ENCODE measurements at regions not wholly inside any gene's neighbourhood (a gene's known extent, or its start where the extent isn't known, plus 50 kb on each side); places are given as distances from the start of the nearest gene placed in this dataset.

DNA sequence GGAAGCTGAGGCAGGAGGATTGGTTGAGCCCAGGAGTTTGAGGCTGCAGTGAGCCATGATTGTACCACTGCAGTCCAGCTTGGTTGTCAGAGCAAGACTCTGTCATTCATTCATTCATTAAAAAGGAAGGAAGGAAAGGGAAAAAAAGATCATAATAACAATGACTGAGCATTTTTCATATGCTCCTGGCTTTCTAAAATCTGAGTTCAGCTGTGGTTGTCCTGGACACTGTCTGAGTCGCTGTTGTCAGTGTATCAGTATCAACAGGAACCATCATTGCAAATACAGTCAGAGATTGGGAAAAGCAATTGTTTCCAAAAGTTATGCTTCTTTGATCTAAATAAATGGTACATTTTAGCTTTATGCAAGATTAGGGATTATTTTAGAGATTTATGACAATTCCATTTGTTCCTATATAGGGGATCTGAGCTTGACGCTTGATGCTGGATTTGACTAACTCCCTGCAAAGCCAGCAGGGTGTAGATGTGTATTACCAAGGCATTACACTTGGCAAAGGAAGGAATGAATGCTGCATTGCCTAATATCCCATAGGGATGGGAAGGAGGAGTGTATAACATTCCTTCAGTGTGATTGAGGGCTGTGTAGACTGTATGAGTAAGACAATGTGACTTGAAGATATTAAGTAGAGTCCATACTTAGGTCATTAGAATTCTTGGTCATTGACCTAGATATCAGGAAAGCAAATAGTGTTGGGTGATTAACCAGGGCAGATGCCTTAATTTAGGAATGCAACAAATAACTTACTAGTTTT is 100.2 kb downstream of the DISP1 start:
- WGBS = 94% methylated on average over 2 of the region's 2 CpGs
- Histone ChIP-seq H3K4me3 (ENCODE audit: low read depth in 1 of 3, low read length in 3 of 3) (no peak overlapping the region), H3K9ac (ENCODE audit: low read depth in 1 of 2, low read length in 2 of 2) (no peak overlapping the region), H3K9me3 (ENCODE audit: control insufficient read depth in 4 of 4, low read length in 3 of 4) (peaks cover 0 to 7% (median 1%) of the 10 kb centered on the region in 4 donors), H3K36me3 (ENCODE audit: control insufficient read depth in 4 of 4, insufficient read depth in 3 of 4, low read depth in 1 of 4, low read length in 3 of 4) (no peaks in the 10 kb centered on the region), H3K4me1 (ENCODE audit: control insufficient read depth in 4 of 4, insufficient read depth in 4 of 4, low read length in 3 of 4) (no peaks in the 10 kb centered on the region), H3K27ac (ENCODE audit: low read depth in 1 of 2, low read length in 2 of 2) (no peak overlapping the region), H3K27me3 (ENCODE audit: control insufficient read depth in 4 of 4, insufficient read depth in 4 of 4, low read length in 3 of 4) (no peaks in the 10 kb centered on the region)
- TF ChIP-seq, protein P1, sequence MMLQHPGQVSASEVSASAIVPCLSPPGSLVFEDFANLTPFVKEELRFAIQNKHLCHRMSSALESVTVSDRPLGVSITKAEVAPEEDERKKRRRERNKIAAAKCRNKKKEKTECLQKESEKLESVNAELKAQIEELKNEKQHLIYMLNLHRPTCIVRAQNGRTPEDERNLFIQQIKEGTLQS (IDR thresholded peaks at IDR 0.05) = no peak
- TF ChIP-seq, protein P2, sequence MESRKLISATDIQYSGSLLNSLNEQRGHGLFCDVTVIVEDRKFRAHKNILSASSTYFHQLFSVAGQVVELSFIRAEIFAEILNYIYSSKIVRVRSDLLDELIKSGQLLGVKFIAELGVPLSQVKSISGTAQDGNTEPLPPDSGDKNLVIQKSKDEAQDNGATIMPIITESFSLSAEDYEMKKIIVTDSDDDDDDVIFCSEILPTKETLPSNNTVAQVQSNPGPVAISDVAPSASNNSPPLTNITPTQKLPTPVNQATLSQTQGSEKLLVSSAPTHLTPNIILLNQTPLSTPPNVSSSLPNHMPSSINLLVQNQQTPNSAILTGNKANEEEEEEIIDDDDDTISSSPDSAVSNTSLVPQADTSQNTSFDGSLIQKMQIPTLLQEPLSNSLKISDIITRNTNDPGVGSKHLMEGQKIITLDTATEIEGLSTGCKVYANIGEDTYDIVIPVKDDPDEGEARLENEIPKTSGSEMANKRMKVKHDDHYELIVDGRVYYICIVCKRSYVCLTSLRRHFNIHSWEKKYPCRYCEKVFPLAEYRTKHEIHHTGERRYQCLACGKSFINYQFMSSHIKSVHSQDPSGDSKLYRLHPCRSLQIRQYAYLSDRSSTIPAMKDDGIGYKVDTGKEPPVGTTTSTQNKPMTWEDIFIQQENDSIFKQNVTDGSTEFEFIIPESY (IDR thresholded peaks at IDR 0.05) = no peak
- no peak for TF ChIP-seq TAF1 (conservative IDR thresholded peaks at IDR 0.05)
- TF ChIP-seq YY1 (IDR thresholded peaks at IDR 0.05) = no peak
- no peak for TF ChIP-seq HNF4G (IDR thresholded peaks at IDR 0.05)
- TF ChIP-seq, protein P3, sequence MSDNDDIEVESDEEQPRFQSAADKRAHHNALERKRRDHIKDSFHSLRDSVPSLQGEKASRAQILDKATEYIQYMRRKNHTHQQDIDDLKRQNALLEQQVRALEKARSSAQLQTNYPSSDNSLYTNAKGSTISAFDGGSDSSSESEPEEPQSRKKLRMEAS (IDR thresholded peaks at IDR 0.05) = no peak
- TF ChIP-seq, protein P4, sequence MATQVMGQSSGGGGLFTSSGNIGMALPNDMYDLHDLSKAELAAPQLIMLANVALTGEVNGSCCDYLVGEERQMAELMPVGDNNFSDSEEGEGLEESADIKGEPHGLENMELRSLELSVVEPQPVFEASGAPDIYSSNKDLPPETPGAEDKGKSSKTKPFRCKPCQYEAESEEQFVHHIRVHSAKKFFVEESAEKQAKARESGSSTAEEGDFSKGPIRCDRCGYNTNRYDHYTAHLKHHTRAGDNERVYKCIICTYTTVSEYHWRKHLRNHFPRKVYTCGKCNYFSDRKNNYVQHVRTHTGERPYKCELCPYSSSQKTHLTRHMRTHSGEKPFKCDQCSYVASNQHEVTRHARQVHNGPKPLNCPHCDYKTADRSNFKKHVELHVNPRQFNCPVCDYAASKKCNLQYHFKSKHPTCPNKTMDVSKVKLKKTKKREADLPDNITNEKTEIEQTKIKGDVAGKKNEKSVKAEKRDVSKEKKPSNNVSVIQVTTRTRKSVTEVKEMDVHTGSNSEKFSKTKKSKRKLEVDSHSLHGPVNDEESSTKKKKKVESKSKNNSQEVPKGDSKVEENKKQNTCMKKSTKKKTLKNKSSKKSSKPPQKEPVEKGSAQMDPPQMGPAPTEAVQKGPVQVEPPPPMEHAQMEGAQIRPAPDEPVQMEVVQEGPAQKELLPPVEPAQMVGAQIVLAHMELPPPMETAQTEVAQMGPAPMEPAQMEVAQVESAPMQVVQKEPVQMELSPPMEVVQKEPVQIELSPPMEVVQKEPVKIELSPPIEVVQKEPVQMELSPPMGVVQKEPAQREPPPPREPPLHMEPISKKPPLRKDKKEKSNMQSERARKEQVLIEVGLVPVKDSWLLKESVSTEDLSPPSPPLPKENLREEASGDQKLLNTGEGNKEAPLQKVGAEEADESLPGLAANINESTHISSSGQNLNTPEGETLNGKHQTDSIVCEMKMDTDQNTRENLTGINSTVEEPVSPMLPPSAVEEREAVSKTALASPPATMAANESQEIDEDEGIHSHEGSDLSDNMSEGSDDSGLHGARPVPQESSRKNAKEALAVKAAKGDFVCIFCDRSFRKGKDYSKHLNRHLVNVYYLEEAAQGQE (IDR thresholded peaks at IDR 0.05) = no peak
- no peak for TF ChIP-seq RXRA (IDR thresholded peaks at IDR 0.05)
- no peak for TF ChIP-seq RAD21 (IDR thresholded peaks at IDR 0.05)
- no peak for DNase-seq (ENCODE audit: low spot score)

DNA sequence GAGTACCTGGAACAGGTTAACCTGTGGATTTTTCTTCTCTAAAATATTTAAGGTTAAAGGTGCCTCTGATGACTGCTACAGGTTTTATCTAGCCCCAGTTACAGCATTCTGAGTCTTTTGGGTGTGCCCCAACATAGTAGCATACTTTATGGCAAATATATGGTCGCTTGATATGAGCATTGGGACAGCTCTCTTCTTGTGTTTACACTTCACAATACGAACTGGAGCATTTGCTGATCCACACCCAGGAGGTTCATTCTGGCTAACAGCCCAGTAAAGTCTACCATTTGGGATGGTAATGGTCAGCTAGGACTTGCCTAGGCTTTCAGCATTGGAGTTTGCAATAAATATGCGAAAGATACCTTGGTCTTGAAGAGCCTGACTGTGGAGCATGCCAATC is 101.3 kb downstream of the DISP1 start:
- no peaks in the 10 kb centered on the region for H3K27me3 ChIP-seq (ENCODE audit: control insufficient read depth in 4 of 4, insufficient read depth in 4 of 4, low read length in 3 of 4)
- H3K9ac ChIP-seq (ENCODE audit: low read depth in 1 of 2, low read length in 2 of 2) = no peak overlapping the region
- peaks cover 0 to 7% (median 1%) of the 10 kb centered on the region in 4 donors for H3K9me3 ChIP-seq (ENCODE audit: control insufficient read depth in 4 of 4, low read length in 3 of 4)
- H3K4me1 ChIP-seq (ENCODE audit: control insufficient read depth in 4 of 4, insufficient read depth in 4 of 4, low read length in 3 of 4) = no peaks in the 10 kb centered on the region
- TF ChIP-seq SP1 (IDR thresholded peaks at IDR 0.05) (no peak), GABPA (IDR thresholded peaks at IDR 0.05 in 1 of 2, conservative IDR thresholded peaks at IDR 0.05 in 1 of 2) (no peak), EGR1 (IDR thresholded peaks at IDR 0.05; ENCODE audit: low read depth in 2 of 2) (no peak)
- TF ChIP-seq, protein P5, sequence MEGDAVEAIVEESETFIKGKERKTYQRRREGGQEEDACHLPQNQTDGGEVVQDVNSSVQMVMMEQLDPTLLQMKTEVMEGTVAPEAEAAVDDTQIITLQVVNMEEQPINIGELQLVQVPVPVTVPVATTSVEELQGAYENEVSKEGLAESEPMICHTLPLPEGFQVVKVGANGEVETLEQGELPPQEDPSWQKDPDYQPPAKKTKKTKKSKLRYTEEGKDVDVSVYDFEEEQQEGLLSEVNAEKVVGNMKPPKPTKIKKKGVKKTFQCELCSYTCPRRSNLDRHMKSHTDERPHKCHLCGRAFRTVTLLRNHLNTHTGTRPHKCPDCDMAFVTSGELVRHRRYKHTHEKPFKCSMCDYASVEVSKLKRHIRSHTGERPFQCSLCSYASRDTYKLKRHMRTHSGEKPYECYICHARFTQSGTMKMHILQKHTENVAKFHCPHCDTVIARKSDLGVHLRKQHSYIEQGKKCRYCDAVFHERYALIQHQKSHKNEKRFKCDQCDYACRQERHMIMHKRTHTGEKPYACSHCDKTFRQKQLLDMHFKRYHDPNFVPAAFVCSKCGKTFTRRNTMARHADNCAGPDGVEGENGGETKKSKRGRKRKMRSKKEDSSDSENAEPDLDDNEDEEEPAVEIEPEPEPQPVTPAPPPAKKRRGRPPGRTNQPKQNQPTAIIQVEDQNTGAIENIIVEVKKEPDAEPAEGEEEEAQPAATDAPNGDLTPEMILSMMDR (IDR thresholded peaks at IDR 0.05; ENCODE audit: low read depth, low read length, missing input control) = no peak
- WGBS = 71% methylated on average over 3 of the region's 3 CpGs
- H3K36me3 ChIP-seq (ENCODE audit: control insufficient read depth in 4 of 4, insufficient read depth in 3 of 4, low read depth in 1 of 4, low read length in 3 of 4) = no peaks in the 10 kb centered on the region
- no peak for DNase-seq (ENCODE audit: low spot score)
- H3K27ac ChIP-seq (ENCODE audit: low read depth in 1 of 2, low read length in 2 of 2) = no peak overlapping the region
- no peak overlapping the region for H3K4me3 ChIP-seq (ENCODE audit: low read depth in 1 of 3, low read length in 3 of 3)
